Mesothelial cell of epicardium (in vitro differentiated cells): ENCODE measurements at regions not wholly inside any gene's neighbourhood (a gene's known extent, or its start where the extent isn't known, plus 50 kb on each side); places are given as distances from the start of the nearest gene placed in this dataset.

ENCODE experiments used
- DNase-seq, 2 experiments: peaks; one replicate each; pipeline ENCODE4 v3.0.0; 2021; ENCODE audit warnings: low spot score in 2 of 2; ENCODE audit not compliant: unreplicated experiment in 2 of 2
- H3K27ac Mint-ChIP-seq: 2 replicates; pipeline ENCODE4 v1.8.0; 2021; ENCODE audit warnings: mixed read lengths
- H3K27me3 Mint-ChIP-seq: 2 replicates; pipeline ENCODE4 v1.8.0; 2021; ENCODE audit warnings: low read depth, mixed read lengths
- H3K36me3 Mint-ChIP-seq: 2 replicates; pipeline ENCODE4 v1.8.0; 2021; ENCODE audit warnings: mixed read lengths
- H3K4me1 Mint-ChIP-seq: 2 replicates; pipeline ENCODE4 v1.8.0; 2021; ENCODE audit warnings: mixed read lengths
- H3K4me3 Mint-ChIP-seq: 2 replicates; pipeline ENCODE4 v1.8.0; 2021; ENCODE audit warnings: mild to moderate bottlenecking, moderate library complexity, mixed read lengths
- H3K9me3 Mint-ChIP-seq: 2 replicates; pipeline ENCODE4 v1.8.0; 2021; ENCODE audit warnings: mixed read lengths
- TF ChIP-seq, protein P1 (sequence below): fragments of 200-600 bp; sonication (generic); IDR thresholded peaks from one replicate; pipeline ENCODE4 v1.5.0; 2021; ENCODE audit warnings: antibody characterized with exemption; ENCODE audit not compliant: unreplicated experiment

DNA sequence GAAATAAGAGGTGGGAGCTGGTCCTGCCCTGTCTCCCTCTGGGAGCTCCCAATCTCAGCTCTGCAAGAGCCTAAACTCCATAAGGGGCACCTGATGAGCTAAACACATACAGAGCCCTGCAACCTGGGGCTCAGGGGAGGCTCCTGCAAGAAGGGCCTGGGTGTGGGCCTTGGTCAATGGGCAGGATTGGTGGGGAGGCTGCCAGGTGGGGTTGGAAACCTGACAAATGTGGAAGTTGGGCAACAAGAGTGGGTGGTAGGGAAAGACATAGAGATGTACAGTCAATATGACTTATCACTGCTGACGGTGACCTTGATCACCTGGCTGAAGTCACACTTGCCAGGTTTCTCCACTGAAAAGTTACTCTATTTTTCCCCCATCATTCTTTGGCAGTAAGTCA lies 209.9 kb downstream of the TTC32 start:
- TF ChIP-seq, protein P1, sequence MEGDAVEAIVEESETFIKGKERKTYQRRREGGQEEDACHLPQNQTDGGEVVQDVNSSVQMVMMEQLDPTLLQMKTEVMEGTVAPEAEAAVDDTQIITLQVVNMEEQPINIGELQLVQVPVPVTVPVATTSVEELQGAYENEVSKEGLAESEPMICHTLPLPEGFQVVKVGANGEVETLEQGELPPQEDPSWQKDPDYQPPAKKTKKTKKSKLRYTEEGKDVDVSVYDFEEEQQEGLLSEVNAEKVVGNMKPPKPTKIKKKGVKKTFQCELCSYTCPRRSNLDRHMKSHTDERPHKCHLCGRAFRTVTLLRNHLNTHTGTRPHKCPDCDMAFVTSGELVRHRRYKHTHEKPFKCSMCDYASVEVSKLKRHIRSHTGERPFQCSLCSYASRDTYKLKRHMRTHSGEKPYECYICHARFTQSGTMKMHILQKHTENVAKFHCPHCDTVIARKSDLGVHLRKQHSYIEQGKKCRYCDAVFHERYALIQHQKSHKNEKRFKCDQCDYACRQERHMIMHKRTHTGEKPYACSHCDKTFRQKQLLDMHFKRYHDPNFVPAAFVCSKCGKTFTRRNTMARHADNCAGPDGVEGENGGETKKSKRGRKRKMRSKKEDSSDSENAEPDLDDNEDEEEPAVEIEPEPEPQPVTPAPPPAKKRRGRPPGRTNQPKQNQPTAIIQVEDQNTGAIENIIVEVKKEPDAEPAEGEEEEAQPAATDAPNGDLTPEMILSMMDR = no peak
- H3K36me3 Mint-ChIP-seq = no peaks in the 10 kb centered on the region
- H3K4me3 Mint-ChIP-seq = no peak overlapping the region
- peaks cover 13% of the 10 kb centered on the region for H3K27me3 Mint-ChIP-seq
- DNase-seq = no peak
- peaks cover 9% of the 10 kb centered on the region for H3K9me3 Mint-ChIP-seq
- no peak overlapping the region for H3K27ac Mint-ChIP-seq
- H3K4me1 Mint-ChIP-seq = no peaks in the 10 kb centered on the region

DNA sequence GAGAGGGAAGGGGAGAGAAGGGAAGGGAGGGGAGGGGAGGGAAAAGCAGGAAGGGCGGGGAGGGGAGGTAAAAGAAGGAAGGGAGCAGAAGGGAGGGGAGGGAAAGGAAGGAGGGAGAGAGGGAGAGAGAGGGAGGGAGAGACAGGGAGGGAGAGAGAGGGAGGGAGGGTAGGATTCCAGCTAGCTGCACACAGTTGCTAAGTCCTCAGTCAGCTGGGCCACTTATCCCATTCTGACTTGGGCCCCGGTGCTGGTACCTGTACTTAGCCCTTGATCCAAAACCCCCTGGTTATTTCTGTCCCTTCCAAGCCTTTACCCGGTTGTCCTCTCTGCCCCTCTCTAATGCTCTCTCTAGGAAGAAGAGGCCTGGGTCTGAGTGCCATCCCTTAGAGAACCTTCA lies 211.4 kb downstream of the TTC32 start:
- no peaks in the 10 kb centered on the region for H3K36me3 Mint-ChIP-seq
- DNase-seq = no peak
- H3K9me3 Mint-ChIP-seq = no peaks in the 10 kb centered on the region
- H3K4me1 Mint-ChIP-seq = no peaks in the 10 kb centered on the region
- TF ChIP-seq, protein P1 = no peak
- H3K4me3 Mint-ChIP-seq = no peak overlapping the region
- no peak overlapping the region for H3K27ac Mint-ChIP-seq
- peaks cover 12% of the 10 kb centered on the region for H3K27me3 Mint-ChIP-seq

DNA sequence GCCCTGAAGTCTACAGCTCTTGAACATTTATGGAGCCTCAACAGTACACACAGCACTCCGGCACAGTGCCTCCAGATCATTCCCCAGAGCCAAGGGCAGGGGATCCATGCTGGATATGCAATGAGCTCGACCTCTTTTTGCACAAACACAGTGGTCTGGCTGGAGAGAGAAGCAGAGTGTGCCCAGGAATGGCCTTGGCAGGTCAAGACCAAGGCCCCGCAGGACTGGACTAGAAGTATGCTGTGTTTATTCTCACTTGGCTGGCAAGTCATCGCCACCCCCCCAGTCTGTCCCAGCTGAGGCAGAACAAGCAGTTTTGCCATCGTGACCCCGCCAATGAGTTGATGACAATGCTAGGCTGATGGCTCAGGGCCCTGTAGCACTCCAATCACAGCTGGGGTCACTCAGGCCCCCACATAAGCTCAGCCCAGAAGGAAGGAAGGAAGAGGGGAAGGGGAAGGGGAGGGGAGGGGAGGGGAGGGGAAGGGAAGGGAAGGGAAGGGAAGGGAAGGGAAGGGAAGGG lies 212.1 kb downstream of the TTC32 start:
- no peak for DNase-seq
- TF ChIP-seq, protein P1 = no peak

DNA sequence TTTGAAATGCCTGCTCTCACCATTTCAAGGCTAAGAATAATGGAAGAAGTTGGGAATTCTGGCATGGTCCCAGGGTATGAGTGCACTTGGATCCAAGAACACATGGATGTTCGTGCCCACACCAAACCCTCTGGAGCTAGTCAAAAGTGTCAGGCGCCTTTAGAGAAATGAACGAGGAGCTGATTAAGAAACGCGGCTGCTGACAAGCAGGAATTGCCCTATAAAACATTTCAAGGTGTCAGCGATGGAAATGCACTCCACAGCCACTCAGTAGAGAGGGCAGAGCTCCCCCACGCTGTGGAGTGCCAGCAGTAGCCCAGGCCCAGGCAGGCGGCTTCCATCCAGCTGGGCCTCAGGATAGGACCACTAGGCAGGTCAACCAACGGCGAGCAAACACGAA lies 213.7 kb downstream of the TTC32 start:
- no peaks in the 10 kb centered on the region for H3K9me3 Mint-ChIP-seq
- DNase-seq = no peak
- no peak overlapping the region for H3K27ac Mint-ChIP-seq
- H3K4me3 Mint-ChIP-seq = no peak overlapping the region
- peaks cover 12% of the 10 kb centered on the region for H3K27me3 Mint-ChIP-seq
- no peaks in the 10 kb centered on the region for H3K4me1 Mint-ChIP-seq
- H3K36me3 Mint-ChIP-seq = no peaks in the 10 kb centered on the region
- TF ChIP-seq, protein P1 = no peak

More for the DNA sequence above, 212.1 kb downstream of the TTC32 start:
- no peaks in the 10 kb centered on the region for H3K36me3 Mint-ChIP-seq
- no peak overlapping the region for H3K27ac Mint-ChIP-seq
- H3K9me3 Mint-ChIP-seq = no peaks in the 10 kb centered on the region
- H3K4me3 Mint-ChIP-seq = no peak overlapping the region
- H3K4me1 Mint-ChIP-seq = no peaks in the 10 kb centered on the region
- H3K27me3 Mint-ChIP-seq = peaks cover 12% of the 10 kb centered on the region

DNA sequence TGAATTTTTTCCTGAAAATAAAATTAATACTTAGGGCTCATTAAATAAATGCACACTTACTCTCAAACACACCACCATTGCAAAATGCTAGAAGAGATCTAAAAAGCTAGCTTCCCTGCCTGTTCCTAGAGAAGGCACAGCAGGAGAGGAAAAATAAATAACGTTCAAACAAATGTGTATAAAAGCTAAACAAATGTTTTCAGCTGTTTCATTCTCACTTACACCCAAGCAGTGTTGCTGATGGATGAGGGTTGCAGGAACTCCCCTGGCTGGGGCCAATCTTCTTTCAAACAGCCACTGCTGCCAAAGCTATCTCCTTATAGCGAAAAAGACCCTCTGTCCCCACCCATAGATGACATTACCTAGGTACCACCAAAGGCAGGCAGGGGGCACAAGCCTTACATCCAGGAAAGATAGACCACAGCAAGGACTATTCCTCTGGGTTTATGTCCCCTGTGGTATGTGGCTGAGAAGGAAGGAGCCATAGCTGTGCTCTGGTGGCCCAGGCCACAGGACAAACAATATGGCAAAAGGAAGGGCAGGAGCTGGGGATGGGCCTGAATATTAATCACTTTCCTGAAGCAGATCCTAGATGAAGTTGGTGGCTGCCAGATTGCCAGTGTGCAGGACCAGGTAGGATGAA lies 214.6 kb downstream of the TTC32 start:
- DNase-seq = no peak
- no peak overlapping the region for H3K27ac Mint-ChIP-seq
- no peaks in the 10 kb centered on the region for H3K4me1 Mint-ChIP-seq
- H3K36me3 Mint-ChIP-seq = no peaks in the 10 kb centered on the region
- H3K9me3 Mint-ChIP-seq = no peaks in the 10 kb centered on the region
- H3K4me3 Mint-ChIP-seq = no peak overlapping the region
- peaks cover 12% of the 10 kb centered on the region for H3K27me3 Mint-ChIP-seq
- TF ChIP-seq, protein P1 = no peak

DNA sequence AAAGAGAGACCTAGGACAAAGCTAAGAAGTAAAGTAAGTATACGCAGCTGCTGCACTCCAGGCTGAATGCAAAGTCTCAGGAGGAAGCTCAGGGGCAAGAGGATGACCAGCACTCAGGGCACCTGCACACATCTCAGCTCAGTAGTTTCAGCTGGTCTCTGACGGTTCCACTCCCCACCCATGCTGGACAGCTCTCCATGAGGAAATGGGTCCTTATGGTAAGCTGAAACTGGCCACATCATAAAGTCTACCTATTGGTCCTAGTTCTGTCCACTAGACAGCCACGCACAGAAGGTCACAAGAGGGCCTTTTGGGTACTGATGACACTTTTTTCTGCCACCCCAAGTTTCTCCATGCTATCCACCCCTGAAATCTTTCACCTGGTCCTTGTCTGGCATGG lies 215.3 kb downstream of the TTC32 start:
- TF ChIP-seq, protein P1 = no peak
- Mint-ChIP-seq H3K27me3 (peaks cover 12% of the 10 kb centered on the region), H3K9me3 (no peaks in the 10 kb centered on the region), H3K36me3 (no peaks in the 10 kb centered on the region), H3K27ac (no peak overlapping the region), H3K4me3 (no peak overlapping the region), H3K4me1 (no peaks in the 10 kb centered on the region)
- DNase-seq = no peak
